KOPT-K1 (cell line): ENCODE measurements at regions not wholly inside any gene's neighbourhood (a gene's known extent, or its start where the extent isn't known, plus 50 kb on each side); places are given as distances from the start of the nearest gene placed in this dataset.

ENCODE experiments used
- H3K27ac ChIP-seq: fragments of 200-600 bp; sonication (generic); 2 replicates; pipeline ENCODE4 v1.5.1; 2016; ENCODE audit warnings: antibody characterized with exemption, mild to moderate bottlenecking, low read depth, low read length; ENCODE audit not compliant: poor library complexity, severe bottlenecking
- H3K36me3 ChIP-seq: fragments of 200-600 bp; sonication (generic); 2 replicates; pipeline ENCODE4 v1.5.1; 2017; ENCODE audit warnings: antibody characterized with exemption, mild to moderate bottlenecking, low read length, moderate library complexity; ENCODE audit not compliant: insufficient read depth
- H3K9me3 ChIP-seq: fragments of 200-600 bp; sonication (generic); 2 replicates; pipeline ENCODE4 v1.5.1; 2017; ENCODE audit warnings: antibody characterized with exemption, low read length, mild to moderate bottlenecking; ENCODE audit not compliant: insufficient read depth, poor library complexity, severe bottlenecking

DNA sequence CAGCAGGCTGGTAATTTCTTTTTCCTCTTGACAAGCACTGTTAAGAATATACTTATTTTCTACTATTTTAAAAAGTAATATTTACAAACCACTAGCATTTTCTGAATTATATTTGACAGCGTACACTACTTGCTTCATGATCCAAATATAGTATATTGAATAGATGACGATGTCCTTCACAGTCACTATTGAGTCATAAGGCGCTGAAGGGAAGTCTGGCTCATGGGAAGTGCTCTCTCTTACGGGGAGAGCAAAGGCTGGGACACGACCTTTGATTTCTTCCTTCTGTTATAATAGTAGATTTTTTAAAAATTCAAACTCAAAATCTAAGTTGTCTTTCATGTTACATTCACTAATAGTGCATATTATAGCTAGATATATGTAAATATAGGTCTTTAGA lies 357.1 kb downstream of the SOCS6 start:
- Histone ChIP-seq H3K9me3 (no peaks in the 10 kb centered on the region), H3K27ac (no peak overlapping the region)

GRCh38 chr18:70643812-70644211 lies 355.0 kb downstream of the SOCS6 start:
- no peak overlapping the region for H3K27ac ChIP-seq
- H3K36me3 ChIP-seq, result no peaks in the 10 kb centered on the region
- peaks cover 7% of the 10 kb centered on the region for H3K9me3 ChIP-seq

More for the DNA sequence above, 357.1 kb downstream of the SOCS6 start:
- H3K36me3 ChIP-seq, result no peaks in the 10 kb centered on the region

GRCh38 chr18:70641156-70641775 lies 352.4 kb downstream of the SOCS6 start:
- Histone ChIP-seq H3K27ac (no peak overlapping the region), H3K9me3 (peaks cover 7% of the 10 kb centered on the region)

DNA sequence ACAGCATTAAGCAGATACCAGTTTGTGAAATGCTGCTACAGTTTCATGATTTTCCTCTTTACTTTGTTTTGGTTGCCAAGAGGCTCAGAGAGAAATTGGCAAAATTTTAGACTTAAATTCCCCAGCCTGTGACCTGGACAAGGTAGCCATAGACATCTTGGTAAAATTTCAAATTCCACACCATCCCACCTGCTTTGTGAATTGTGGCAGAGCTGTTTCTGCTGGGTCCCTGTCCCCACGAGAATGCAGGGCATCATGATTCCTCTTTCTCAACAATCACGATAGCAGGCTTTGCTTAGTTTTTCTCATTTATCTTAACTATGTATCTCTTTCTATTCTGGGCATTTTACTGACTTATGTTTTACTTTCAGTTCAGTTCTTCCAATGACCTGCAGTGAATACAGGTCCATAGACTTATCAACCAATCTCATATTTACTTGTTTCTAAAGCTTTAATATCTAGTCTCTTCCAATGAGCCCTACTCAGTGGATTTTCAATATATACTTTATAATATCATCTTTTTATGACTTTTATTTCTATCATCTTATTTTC lies 351.6 kb downstream of the SOCS6 start:
- Histone ChIP-seq H3K36me3 (no peaks in the 10 kb centered on the region), H3K27ac (no peak overlapping the region)

More at GRCh38 chr18:70641156-70641775, 352.4 kb downstream of the SOCS6 start:
- H3K36me3 ChIP-seq, result no peaks in the 10 kb centered on the region

GRCh38 chr18:70636991-70637390 lies 348.1 kb downstream of the SOCS6 start:
- no peak overlapping the region for H3K27ac ChIP-seq
- H3K9me3 ChIP-seq, result peaks cover 7% of the 10 kb centered on the region
- no peaks in the 10 kb centered on the region for H3K36me3 ChIP-seq

More for the DNA sequence above, 351.6 kb downstream of the SOCS6 start:
- peaks cover 7% of the 10 kb centered on the region for H3K9me3 ChIP-seq

DNA sequence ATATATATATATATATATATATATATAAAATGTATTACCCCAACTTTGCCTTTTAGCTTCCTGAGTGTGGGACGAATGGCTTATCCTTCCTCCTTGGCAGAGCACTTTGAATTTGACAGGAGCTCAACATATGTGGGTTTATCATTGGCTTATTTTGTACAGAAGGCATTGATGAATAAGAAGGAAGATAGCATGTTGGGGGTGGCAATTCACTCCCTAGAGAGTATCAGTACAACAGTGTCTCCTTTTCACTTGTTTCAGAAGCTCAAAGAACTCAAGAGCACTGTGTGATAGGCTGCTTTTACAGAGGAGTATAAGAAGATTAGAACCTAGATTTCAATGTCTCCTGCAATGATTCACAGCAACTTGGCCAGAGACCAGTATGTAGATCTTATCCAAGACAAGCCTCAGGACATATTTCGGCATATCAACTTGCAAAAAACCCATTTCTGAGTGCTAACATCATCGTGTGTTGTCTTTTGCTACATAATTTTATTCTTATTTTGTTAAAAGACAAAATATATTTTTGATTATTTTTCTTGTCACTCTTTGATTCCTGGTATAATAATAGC lies 345.8 kb downstream of the SOCS6 start:
- no peaks in the 10 kb centered on the region for H3K36me3 ChIP-seq
- H3K27ac ChIP-seq, result no peak overlapping the region
- peaks cover 2% of the 10 kb centered on the region for H3K9me3 ChIP-seq

DNA sequence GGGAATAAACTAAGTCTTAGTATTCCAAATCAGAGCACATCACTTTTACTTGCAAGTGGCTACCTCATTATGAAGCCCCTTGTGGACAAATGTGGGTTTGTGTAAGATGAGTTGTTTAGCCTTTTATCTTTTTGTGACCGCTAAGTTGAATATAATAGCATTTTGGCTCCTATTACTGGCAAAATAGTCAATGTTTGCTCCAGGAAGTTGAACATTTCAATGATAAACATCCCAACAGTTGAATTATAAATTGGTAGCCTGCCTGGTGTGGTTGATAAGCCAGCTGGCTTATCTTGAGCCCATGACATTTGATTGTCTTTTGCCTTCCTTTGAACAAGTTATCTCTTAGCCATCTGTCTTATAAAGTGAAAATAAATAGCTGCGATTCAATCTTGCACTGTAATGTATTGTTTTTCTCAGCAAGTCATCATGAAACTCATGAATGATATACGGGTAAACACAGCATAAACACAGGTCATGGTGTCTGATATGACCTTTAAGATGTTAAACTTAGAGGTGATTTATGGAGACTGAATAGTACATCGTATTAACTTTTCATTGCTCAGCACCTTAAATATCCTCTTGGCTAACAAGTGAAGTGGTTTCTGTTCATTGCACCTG lies 338.4 kb downstream of the SOCS6 start:
- no peaks in the 10 kb centered on the region for H3K9me3 ChIP-seq
- peak overlapping the region; percentile 16 for H3K27ac ChIP-seq
- no peaks in the 10 kb centered on the region for H3K36me3 ChIP-seq

DNA sequence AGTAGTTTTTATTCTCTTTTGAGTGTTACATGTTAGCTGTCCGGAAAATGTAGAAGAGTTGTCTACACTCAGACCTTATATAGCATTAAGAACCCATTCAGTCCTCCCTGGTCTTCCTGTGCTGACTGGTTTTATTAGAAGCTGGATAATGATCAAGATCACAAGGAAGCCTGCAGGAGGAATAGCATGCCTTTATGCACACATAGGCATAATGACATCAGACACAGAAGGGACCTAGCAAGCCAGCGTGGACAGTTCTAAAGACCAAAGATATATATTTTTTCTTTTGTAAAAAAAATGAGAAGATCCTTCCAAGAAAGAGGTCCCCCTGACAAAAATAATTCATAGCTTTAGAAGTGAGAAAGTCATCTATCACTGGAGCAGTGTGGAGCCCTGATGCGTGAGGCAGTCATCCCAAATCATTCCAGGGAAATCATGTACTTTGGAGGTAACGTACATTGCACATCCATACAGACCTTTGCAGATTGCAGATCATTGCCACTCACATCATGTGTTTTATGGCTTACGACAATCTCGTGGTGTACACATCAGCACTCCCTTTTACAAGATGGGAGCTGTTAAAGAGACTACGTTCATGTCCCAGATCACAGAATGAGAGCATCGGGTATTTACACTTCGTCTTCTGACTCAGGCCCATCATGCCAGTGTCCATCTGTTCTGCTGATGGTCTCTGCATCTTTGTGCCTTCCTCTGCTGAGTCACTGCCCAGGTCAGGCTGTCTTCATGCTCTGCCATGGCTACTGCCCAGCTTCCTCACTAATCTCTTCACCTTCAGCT lies 334.0 kb downstream of the SOCS6 start:
- H3K27ac ChIP-seq, result peak overlapping the region; percentile 86
- no peaks in the 10 kb centered on the region for H3K9me3 ChIP-seq
- H3K36me3 ChIP-seq, result no peaks in the 10 kb centered on the region

- Histone ChIP-seq H3K36me3 (no peaks in the 10 kb centered on the region), H3K9me3 (peaks cover 4% of the 10 kb centered on the region)
These were observed 332.9 kb downstream of the SOCS6 start for GRCh38 chr18:70621710-70622109.

DNA sequence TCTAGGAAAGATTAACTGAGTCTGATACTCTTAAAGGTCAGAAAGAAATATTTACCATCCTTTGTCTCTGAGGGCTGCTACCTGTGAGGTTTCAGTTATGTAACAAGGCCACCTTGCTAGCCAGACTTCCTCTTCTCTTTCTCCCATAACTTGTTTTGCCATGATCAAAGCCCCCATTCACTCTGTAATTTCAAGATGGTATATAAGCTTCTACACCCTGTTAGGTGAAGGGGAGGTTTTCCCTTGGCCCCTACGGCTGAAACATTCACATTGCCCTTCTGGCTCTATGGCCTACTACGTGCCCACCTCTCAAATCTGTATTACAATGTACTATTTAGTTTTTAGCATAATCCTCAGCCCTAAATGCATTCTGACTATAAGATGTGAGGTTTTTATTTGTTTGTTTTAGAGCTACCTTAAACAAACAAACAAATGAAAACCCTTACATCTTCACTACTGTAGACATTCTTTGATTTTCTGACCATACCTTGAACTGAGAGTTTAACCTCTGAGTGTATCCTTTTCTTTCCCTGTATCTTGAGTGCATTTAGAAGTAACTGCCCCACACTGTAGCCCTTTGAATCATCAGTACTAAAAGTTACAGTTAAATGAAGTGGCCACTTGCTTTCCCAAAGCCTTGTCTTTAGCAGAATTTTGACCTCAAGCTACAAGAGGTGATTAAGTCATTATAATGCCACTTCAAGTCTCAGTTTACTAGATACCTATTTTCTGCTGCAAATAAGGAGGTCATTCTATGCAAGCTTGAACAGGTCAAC lies 332.2 kb downstream of the SOCS6 start:
- Histone ChIP-seq H3K9me3 (peaks cover 11% of the 10 kb centered on the region), H3K27ac (peak overlapping the region; percentile 86), H3K36me3 (no peaks in the 10 kb centered on the region)

More at GRCh38 chr18:70621710-70622109, 332.9 kb downstream of the SOCS6 start:
- H3K27ac ChIP-seq, result peak overlapping the region; percentile 86

- Histone ChIP-seq H3K36me3 (no peaks in the 10 kb centered on the region), H3K9me3 (peaks cover 11% of the 10 kb centered on the region), H3K27ac (no peak overlapping the region)
These were observed 328.3 kb downstream of the SOCS6 start for GRCh38 chr18:70617020-70617763.

- H3K27ac ChIP-seq, result no peak overlapping the region
- peaks cover 16% of the 10 kb centered on the region for H3K9me3 ChIP-seq
- H3K36me3 ChIP-seq, result no peaks in the 10 kb centered on the region
These were observed 311.5 kb downstream of the SOCS6 start for GRCh38 chr18:70600225-70600925.

GRCh38 chr18:70598406-70598805 lies 309.6 kb downstream of the SOCS6 start:
- no peak overlapping the region for H3K27ac ChIP-seq
- H3K9me3 ChIP-seq, result peaks cover 7% of the 10 kb centered on the region
- no peaks in the 10 kb centered on the region for H3K36me3 ChIP-seq
